ENCODE measurements at regions not wholly inside any gene's neighbourhood (a gene's known extent, or its start where the extent isn't known, plus 50 kb on each side); places are given as distances from the start of the nearest gene placed in this dataset.

- Histone ChIP-seq H3K27ac (ENCODE audit: control insufficient read depth, insufficient read depth) (no peak overlapping the region), H3K9ac (ENCODE audit: control insufficient read depth, insufficient read depth, low read length) (no peak overlapping the region), H3K79me2 (ENCODE audit: control insufficient read depth, insufficient read depth, low read length) (no peaks in the 10 kb centered on the region), H4K20me1 (ENCODE audit: control insufficient read depth, insufficient read depth) (no peaks in the 10 kb centered on the region), H3K36me3 (ENCODE audit: control insufficient read depth in 2 of 2, insufficient read depth in 2 of 2, low read length in 1 of 2) (no peaks in the 10 kb centered on the region), H3K4me2 (ENCODE audit: control insufficient read depth, insufficient read depth) (no peak overlapping the region), H3K27me3 (replicated peaks in 1 of 2; ENCODE audit: control insufficient read depth in 2 of 2, insufficient read depth in 2 of 2, low read length in 1 of 2) (no peaks in the 10 kb centered on the region), H3K4me1 (ENCODE audit: control insufficient read depth, insufficient read depth, low read length) (no peaks in the 10 kb centered on the region), H3K9me3 (replicated peaks; ENCODE audit: control insufficient read depth, insufficient read depth, low read length) (no peaks in the 10 kb centered on the region), H3K4me3 (no peak overlapping the region), H2AFZ (ENCODE audit: control insufficient read depth, low read depth, low read length) (no peak overlapping the region)
- FAIRE-seq (no peak), DNase-seq (ENCODE audit: low read depth, low spot score) (no peak), ATAC-seq (no peak)
- in situ Hi-C loops (cut with MboI) (loop anchor here (5.0 kb wide), 2 partner anchors 709 to 799 kb away; no protein-coding TSS in a partner anchor), intact Hi-C loops (cut with micrococcal nuclease; ENCODE audit: unreplicated experiment) (loop anchor here (5.0 kb wide), 2 partner anchors 284 to 859 kb away; no protein-coding TSS in a partner anchor)
- CTCF ChIA-PET = interaction anchor here (0.9 to 1.9 kb wide), 3 partner anchors 712 to 726 kb away, joined by 3 to 6 read pairs (median 4); no protein-coding TSS in a partner anchor
- no peak for TF ChIP-seq RELB (IDR thresholded peaks at IDR 0.05; ENCODE audit: low read depth)
- no peak for TF ChIP-seq KDM1A (IDR thresholded peaks at IDR 0.05; ENCODE audit: borderline replicate concordance)
- no peak for TF ChIP-seq CHD4 (IDR thresholded peaks at IDR 0.05)
- no peak for TF ChIP-seq NFIC (IDR thresholded peaks at IDR 0.05; ENCODE audit: low read depth, low read length)
- no peak for TF ChIP-seq CBFB (IDR thresholded peaks at IDR 0.05; ENCODE audit: low read depth)
- no peak for TF ChIP-seq CBX3 (IDR thresholded peaks at IDR 0.05; ENCODE audit: borderline replicate concordance, low read depth)
- TF ChIP-seq HDAC2 (IDR thresholded peaks at IDR 0.05) = no peak
- no peak for TF ChIP-seq MYB (IDR thresholded peaks at IDR 0.05; ENCODE audit: borderline replicate concordance, low read depth, low read length)
- no peak for TF ChIP-seq SIN3A (IDR thresholded peaks at IDR 0.05; ENCODE audit: low read depth, low read length)
- no peak for TF ChIP-seq CHD2 (IDR thresholded peaks at IDR 0.05; ENCODE audit: borderline replicate concordance, low read depth, low read length)
- no peak for TF ChIP-seq ZZZ3 (IDR thresholded peaks at IDR 0.05; ENCODE audit: control insufficient read depth, insufficient read length, low read depth)
- TF ChIP-seq KLF5 (IDR thresholded peaks at IDR 0.05; ENCODE audit: partially characterized antibody) = no peak
- TF ChIP-seq BCL11A (IDR thresholded peaks at IDR 0.05; ENCODE audit: low read depth, low read length) = no peak
- no peak for TF ChIP-seq FOXK2 (IDR thresholded peaks at IDR 0.05)
- no peak for TF ChIP-seq BACH1 (IDR thresholded peaks at IDR 0.05; ENCODE audit: borderline replicate concordance)
- RAD21 ChIA-PET (ENCODE audit: unreplicated experiment) = no interaction called here
- SMC1A ChIA-PET (ENCODE audit: uncharacterized antibody, unreplicated experiment) = interaction anchor here (1.0 to 1.1 kb wide), 2 partner anchors 710 to 713 kb away, joined by 3 read pairs; no protein-coding TSS in a partner anchor
- no TSS peak for BruUV-seq (replicated peaks)
- POLR2A ChIA-PET = no interaction called here
Observed at GRCh38 chr12:105423237-105423636, 92.7 kb downstream of the C12orf75 start.
